Upper lobe of left lung (tissue), 6 donors: ENCODE measurements at regions not wholly inside any gene's neighbourhood (a gene's known extent, or its start where the extent isn't known, plus 50 kb on each side); places are given as distances from the start of the nearest gene placed in this dataset.
A peak's percentile ranks its signal among the peaks of the same experiment; 100 is the strongest.

Experiments
- ATAC-seq, 2 donors: fragments of 200-7000 bp; cut with Tn5 transposase; one replicate each; pipeline ENCODE4 v1.9.1; 2022; ENCODE audit warnings: mild to moderate bottlenecking in 2 of 2, moderate library complexity in 2 of 2; ENCODE audit not compliant: low FRiP score in 2 of 2
- DNase-seq, 2 donors: peaks; one replicate each; pipeline ENCODE4 v3.0.0-alpha.2; 2019 to 2020
- H3K27ac ChIP-seq, 4 donors: fragments of 200-600 bp; sonication (generic); one replicate each; pipeline ENCODE4 v1.5.1; 2016 to 2019
- H3K27me3 ChIP-seq, 4 donors: fragments of 200-600 bp; sonication (generic); one replicate each; pipeline ENCODE4 v1.5.1; 2017 to 2019
- H3K36me3 ChIP-seq, 4 donors: fragments of 200-600 bp; sonication (generic); one replicate each; pipeline ENCODE4 v1.5.1; 2016 to 2019
- H3K4me1 ChIP-seq, 4 donors: fragments of 200-600 bp; sonication (generic); one replicate each; pipeline ENCODE4 v1.5.1; 2018 to 2019
- H3K4me3 ChIP-seq, 4 donors: fragments of 200-600 bp; sonication (generic); one replicate each; pipeline ENCODE4 v1.5.1; 2017 to 2019; ENCODE audit warnings: mild to moderate bottlenecking in 2 of 4, moderate library complexity in 1 of 4
- H3K9me3 ChIP-seq, 4 donors: fragments of 200-600 bp; sonication (generic); one replicate each; pipeline ENCODE4 v1.5.1; 2018 to 2019
- EP300 ChIP-seq, 4 donors: sonication (generic); formaldehyde crosslinking; IDR thresholded peaks; one replicate each; pipeline ENCODE4 v1.5.1; 2017; ENCODE audit warnings: antibody characterized with exemption in 4 of 4, control low read depth in 2 of 4
- POLR2A ChIP-seq, 4 donors: fragments of 450-650 bp; IDR thresholded peaks; one replicate each; pipeline ENCODE4 v1.5.1; 2016 to 2017; ENCODE audit warnings: antibody characterized with exemption in 4 of 4, mild to moderate bottlenecking in 2 of 4
- POLR2AphosphoS5 ChIP-seq, 2 donors: sonication (generic); formaldehyde crosslinking; IDR thresholded peaks; one replicate each; pipeline ENCODE4 v1.5.1; 2017; ENCODE audit warnings: antibody characterized with exemption in 2 of 2
- WGBS, 2 donors: methylation state at CpG; one replicate each; pipeline ENCODE4 v1.1.5; 2017 to 2018; 5-methylcytosine and 5-hydroxymethylcytosine counted together
- TF ChIP-seq, protein P1 (sequence below), 6 experiments: fragments of 450-650 bp in 4 of 6; fragments of 200-600 bp in 2 of 6; sonication (generic) in 2 of 6; IDR thresholded peaks; one replicate each; pipeline ENCODE4 v1.5.1; 2016 to 2019; ENCODE audit warnings: antibody characterized with exemption in 6 of 6
- donor health status: DM: no; HTN: no; CAD: no; lungs with moderate emphysema.
- donor health status: DM: no; HTN: yes; CAD: no; lungs with severe emphysema.

DNA sequence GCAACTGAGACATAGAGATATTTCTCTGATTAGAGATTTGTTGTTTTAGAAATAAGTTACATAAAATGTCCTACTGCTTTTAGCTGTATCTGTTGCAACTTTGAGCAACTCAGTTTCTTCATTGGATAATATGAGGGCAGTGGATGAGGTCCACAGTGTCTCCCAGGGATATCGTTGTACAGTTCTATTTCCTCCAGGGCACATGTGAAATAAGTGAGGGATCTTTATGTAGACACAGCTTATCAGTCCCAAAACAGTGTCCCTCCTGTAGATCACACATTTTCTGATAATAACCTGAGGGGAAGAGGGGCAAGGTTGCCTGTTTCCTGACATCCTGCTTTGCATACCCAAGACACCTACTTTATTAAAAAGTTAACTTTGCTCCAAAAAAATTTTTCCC, 1231.2 kb upstream of the ZEB2 start:
- 15 to 22% methylated on average over 1 of the region's 1 CpG for WGBS, 2 donors
- Histone ChIP-seq H3K9me3 (no peaks in the 10 kb centered on the region), H3K4me3 (no peak overlapping the region), H3K27ac (peak overlapping the region in 3 of 4 donors; percentile 25 to 44 (median 44)), H3K27me3 (no peaks in the 10 kb centered on the region), H3K36me3 (no peaks in the 10 kb centered on the region), H3K4me1 (peaks cover 9 to 23% (median 16%) of the 10 kb centered on the region in 4 donors)
- no peak for TF ChIP-seq EP300 (IDR thresholded peaks at IDR 0.05)
- no peak for TF ChIP-seq POLR2A (IDR thresholded peaks at IDR 0.05)
- TF ChIP-seq POLR2AphosphoS5 (IDR thresholded peaks at IDR 0.05), result no peak
- TF ChIP-seq, protein P1, sequence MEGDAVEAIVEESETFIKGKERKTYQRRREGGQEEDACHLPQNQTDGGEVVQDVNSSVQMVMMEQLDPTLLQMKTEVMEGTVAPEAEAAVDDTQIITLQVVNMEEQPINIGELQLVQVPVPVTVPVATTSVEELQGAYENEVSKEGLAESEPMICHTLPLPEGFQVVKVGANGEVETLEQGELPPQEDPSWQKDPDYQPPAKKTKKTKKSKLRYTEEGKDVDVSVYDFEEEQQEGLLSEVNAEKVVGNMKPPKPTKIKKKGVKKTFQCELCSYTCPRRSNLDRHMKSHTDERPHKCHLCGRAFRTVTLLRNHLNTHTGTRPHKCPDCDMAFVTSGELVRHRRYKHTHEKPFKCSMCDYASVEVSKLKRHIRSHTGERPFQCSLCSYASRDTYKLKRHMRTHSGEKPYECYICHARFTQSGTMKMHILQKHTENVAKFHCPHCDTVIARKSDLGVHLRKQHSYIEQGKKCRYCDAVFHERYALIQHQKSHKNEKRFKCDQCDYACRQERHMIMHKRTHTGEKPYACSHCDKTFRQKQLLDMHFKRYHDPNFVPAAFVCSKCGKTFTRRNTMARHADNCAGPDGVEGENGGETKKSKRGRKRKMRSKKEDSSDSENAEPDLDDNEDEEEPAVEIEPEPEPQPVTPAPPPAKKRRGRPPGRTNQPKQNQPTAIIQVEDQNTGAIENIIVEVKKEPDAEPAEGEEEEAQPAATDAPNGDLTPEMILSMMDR (IDR thresholded peaks at IDR 0.05), result no peak
- ATAC-seq (peak in 1 of 2 donors; percentile 14), DNase-seq (no peak)

DNA sequence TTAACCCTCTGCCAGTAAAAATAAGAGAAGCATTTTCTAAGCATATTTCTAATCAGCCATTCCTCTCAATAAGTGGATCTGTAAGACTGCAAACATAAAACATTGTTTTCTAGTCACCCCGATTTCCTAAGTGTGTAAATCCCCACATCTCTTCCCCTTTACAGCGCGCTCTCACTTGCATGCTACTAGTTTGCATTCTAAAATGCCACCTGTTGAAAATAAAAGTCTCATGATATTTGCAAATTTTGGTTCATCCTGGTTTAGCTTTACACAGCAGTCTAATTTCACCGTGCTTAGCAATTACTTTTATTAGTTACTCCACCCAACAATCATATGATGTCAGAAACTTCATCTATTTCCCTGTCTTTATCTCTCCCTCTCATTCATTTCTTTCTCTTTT, 1230.7 kb upstream of the ZEB2 start:
- Histone ChIP-seq H3K4me3 (no peak overlapping the region), H3K36me3 (no peaks in the 10 kb centered on the region), H3K9me3 (no peaks in the 10 kb centered on the region), H3K4me1 (peaks cover 9 to 23% (median 16%) of the 10 kb centered on the region in 4 donors), H3K27me3 (no peaks in the 10 kb centered on the region), H3K27ac (peak overlapping the region in 3 of 4 donors; percentile 2 to 44 (median 44))
- DNase-seq, result no peak
- TF ChIP-seq, protein P1 (IDR thresholded peaks at IDR 0.05), result no peak
- TF ChIP-seq POLR2AphosphoS5 (IDR thresholded peaks at IDR 0.05), result no peak
- TF ChIP-seq POLR2A (IDR thresholded peaks at IDR 0.05), result no peak
- TF ChIP-seq EP300 (IDR thresholded peaks at IDR 0.05), result no peak
- 55 to 75% methylated on average over 4 of the region's 4 CpGs for WGBS, 2 donors
- no peak for ATAC-seq

DNA sequence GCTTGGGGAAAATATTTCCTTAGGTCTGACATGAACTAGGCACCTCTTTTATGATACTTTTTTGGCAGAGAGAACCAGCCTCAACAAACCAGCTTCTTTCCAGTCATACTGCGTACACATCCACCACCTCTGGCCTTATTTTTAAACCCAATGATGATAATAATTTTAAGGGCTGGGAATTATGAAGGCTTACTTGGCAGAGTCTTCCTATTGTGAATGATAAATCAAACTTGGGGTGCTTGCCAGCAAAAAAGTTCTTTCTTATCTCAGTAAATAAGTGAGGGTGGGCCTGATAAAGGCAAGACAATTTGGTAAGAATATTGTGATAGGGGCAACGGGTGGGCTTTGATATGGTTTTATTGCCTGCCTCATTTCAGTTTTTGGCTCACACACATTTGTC, 1230.2 kb upstream of the ZEB2 start:
- Histone ChIP-seq H3K9me3 (no peaks in the 10 kb centered on the region), H3K27ac (peak overlapping the region in 2 of 4 donors; percentile 2 to 44), H3K27me3 (no peaks in the 10 kb centered on the region), H3K4me1 (peaks cover 9 to 23% (median 16%) of the 10 kb centered on the region in 4 donors), H3K4me3 (no peak overlapping the region), H3K36me3 (no peaks in the 10 kb centered on the region)
- TF ChIP-seq EP300 (IDR thresholded peaks at IDR 0.05) (no peak), POLR2A (IDR thresholded peaks at IDR 0.05) (no peak), POLR2AphosphoS5 (IDR thresholded peaks at IDR 0.05) (no peak)
- TF ChIP-seq, protein P1 (IDR thresholded peaks at IDR 0.05), result no peak
- DNase-seq, result no peak
- ATAC-seq, result no peak
- 36 to 48% methylated on average over 2 of the region's 2 CpGs for WGBS, 2 donors

DNA sequence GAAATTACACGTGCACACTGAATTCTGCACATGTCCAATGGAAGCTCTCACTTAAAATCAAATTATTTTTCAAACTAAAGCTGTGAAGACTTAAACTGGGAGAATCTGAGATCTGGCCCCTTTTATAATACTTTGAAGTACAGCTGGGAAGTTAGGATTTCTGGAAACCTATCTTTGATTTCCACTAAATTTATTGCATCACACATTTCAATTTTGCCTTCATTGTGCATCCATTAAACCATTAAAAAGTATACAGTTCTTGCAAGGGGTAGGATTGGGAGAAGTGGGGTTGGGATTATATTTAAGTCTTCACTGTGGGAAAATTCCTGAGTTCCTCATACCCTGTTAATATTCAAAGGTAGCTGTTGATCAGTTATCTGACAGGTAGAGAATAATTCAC, 1229.6 kb upstream of the ZEB2 start:
- DNase-seq, result no peak
- ATAC-seq, result no peak
- Histone ChIP-seq H3K4me3 (no peak overlapping the region), H3K27ac (no peak overlapping the region), H3K4me1 (peaks cover 9 to 23% (median 16%) of the 10 kb centered on the region in 4 donors), H3K27me3 (no peaks in the 10 kb centered on the region), H3K9me3 (no peaks in the 10 kb centered on the region), H3K36me3 (no peaks in the 10 kb centered on the region)
- 62 to 71% methylated on average over 1 of the region's 1 CpG for WGBS, 2 donors
- TF ChIP-seq POLR2A (IDR thresholded peaks at IDR 0.05) (no peak), POLR2AphosphoS5 (IDR thresholded peaks at IDR 0.05) (no peak)

DNA sequence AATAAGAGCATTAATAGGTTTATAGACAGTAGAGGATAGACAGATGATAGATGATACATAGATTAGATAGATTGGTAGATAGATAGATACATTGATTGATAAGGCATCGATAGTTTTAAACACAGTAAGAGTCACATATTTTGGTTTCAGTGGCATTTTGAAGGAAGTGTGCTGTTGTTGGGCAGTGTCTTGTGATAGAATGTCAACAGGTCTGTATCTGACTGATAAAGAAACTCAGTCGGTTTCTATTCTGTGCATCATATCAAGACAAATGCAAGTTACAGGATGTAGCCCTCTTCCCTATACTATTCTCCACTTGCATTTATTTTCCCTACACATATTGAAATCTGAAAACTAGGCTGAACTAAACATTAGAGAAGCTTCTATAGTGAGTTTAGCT, 1229.0 kb upstream of the ZEB2 start:
- no peaks in the 10 kb centered on the region for H3K9me3 ChIP-seq
- 35 to 49% methylated on average over 2 of the region's 2 CpGs for WGBS, 2 donors
- no peak for ATAC-seq
- H3K4me1 ChIP-seq, result peaks cover 9 to 23% (median 16%) of the 10 kb centered on the region in 4 donors
- H3K36me3 ChIP-seq, result no peaks in the 10 kb centered on the region
- TF ChIP-seq, protein P1 (IDR thresholded peaks at IDR 0.05), result no peak
- TF ChIP-seq EP300 (IDR thresholded peaks at IDR 0.05), result no peak
- TF ChIP-seq POLR2A (IDR thresholded peaks at IDR 0.05), result no peak
- no peak for TF ChIP-seq POLR2AphosphoS5 (IDR thresholded peaks at IDR 0.05)
- H3K27me3 ChIP-seq, result no peaks in the 10 kb centered on the region
- H3K4me3 ChIP-seq, result no peak overlapping the region
- DNase-seq, result no peak
- no peak overlapping the region for H3K27ac ChIP-seq
